H9 (cell line): ENCODE measurements at regions not wholly inside any gene's neighbourhood (a gene's known extent, or its start where the extent isn't known, plus 50 kb on each side); places are given as distances from the start of the nearest gene placed in this dataset.

ENCODE experiments used
- DNase-seq: peaks from one replicate; pipeline ENCODE4 v3.0.0-alpha.2; 2017
- H2AFZ ChIP-seq: one replicate; pipeline ENCODE4 v1.6.1; 2013; ENCODE audit warnings: mild to moderate bottlenecking, low read length, control low read depth, moderate library complexity
- H2AK5ac ChIP-seq: 2 replicates; pipeline ENCODE4 v1.6.1; 2013; ENCODE audit warnings: low read length, control low read depth, mixed read lengths; ENCODE audit not compliant: insufficient read length
- H2BK120ac ChIP-seq: one replicate; pipeline ENCODE4 v1.6.1; 2013; ENCODE audit warnings: low read depth, mild to moderate bottlenecking, low read length, control low read depth, inconsistent platforms; ENCODE audit not compliant: poor library complexity, severe bottlenecking
- H2BK12ac ChIP-seq: 2 replicates; pipeline ENCODE4 v1.6.1; 2013; ENCODE audit warnings: low read length, control low read depth, mixed read lengths, low read depth; ENCODE audit not compliant: insufficient read length
- H2BK15ac ChIP-seq: 2 replicates; pipeline ENCODE4 v1.6.1; 2013; ENCODE audit warnings: low read depth, low read length, control low read depth
- H2BK20ac ChIP-seq: one replicate; pipeline ENCODE4 v1.6.1; 2013; ENCODE audit warnings: low read depth, mild to moderate bottlenecking, low read length, control low read depth, inconsistent platforms; ENCODE audit not compliant: poor library complexity, severe bottlenecking
- H2BK5ac ChIP-seq: 2 replicates; pipeline ENCODE4 v1.6.1; 2013; ENCODE audit warnings: low read length, control low read depth, mixed read lengths; ENCODE audit not compliant: insufficient read length
- H3K14ac ChIP-seq: 2 replicates; pipeline ENCODE4 v1.6.1; 2013; ENCODE audit warnings: low read length, control low read depth; ENCODE audit not compliant: insufficient read depth
- H3K18ac ChIP-seq: 2 replicates; pipeline ENCODE4 v1.6.1; 2013; ENCODE audit warnings: low read depth, mild to moderate bottlenecking, mixed read lengths, low read length, control low read depth; ENCODE audit not compliant: insufficient read length
- H3K23ac ChIP-seq: 2 replicates; pipeline ENCODE4 v1.6.1; 2013; ENCODE audit warnings: low read length, control low read depth, mixed read lengths, low read depth; ENCODE audit not compliant: insufficient read length
- H3K23me2 ChIP-seq: 2 replicates; pipeline ENCODE4 v1.6.1; 2013; ENCODE audit warnings: low read depth, mild to moderate bottlenecking, mixed read lengths, low read length, control low read depth; ENCODE audit not compliant: insufficient read length, poor library complexity, severe bottlenecking
- H3K27ac ChIP-seq: 2 replicates; pipeline ENCODE4 v1.5.1; 2013; ENCODE audit warnings: low read length, control low read depth, mixed read lengths, low read depth; ENCODE audit not compliant: insufficient read length
- H3K27me3 ChIP-seq: 2 replicates; pipeline ENCODE4 v1.6.1; 2013; ENCODE audit warnings: low read length, control low read depth, inconsistent platforms; ENCODE audit not compliant: insufficient read depth
- H3K4ac ChIP-seq: 2 replicates; pipeline ENCODE4 v1.6.1; 2013; ENCODE audit warnings: low read depth, mild to moderate bottlenecking, control low read depth, inconsistent platforms, low read length, moderate library complexity
- H3K4me1 ChIP-seq: 2 replicates; pipeline ENCODE4 v1.6.1; 2013; ENCODE audit warnings: low read length, control low read depth, inconsistent platforms; ENCODE audit not compliant: insufficient read depth
- H3K4me2 ChIP-seq: 2 replicates; pipeline ENCODE4 v1.6.1; 2013; ENCODE audit warnings: low read length, control low read depth, mixed read lengths; ENCODE audit not compliant: insufficient read length, insufficient read depth
- H3K56ac ChIP-seq: 2 replicates; pipeline ENCODE4 v1.6.1; 2013; ENCODE audit warnings: low read depth, mild to moderate bottlenecking, mixed read lengths, low read length, control low read depth; ENCODE audit not compliant: insufficient read length
- H3K79me1 ChIP-seq: 2 replicates; pipeline ENCODE4 v1.6.1; 2013; ENCODE audit warnings: low read depth, mild to moderate bottlenecking, moderate library complexity, low read length, control low read depth, inconsistent platforms; ENCODE audit not compliant: insufficient read depth, poor library complexity, severe bottlenecking
- H3K79me2 ChIP-seq: 2 replicates; pipeline ENCODE4 v1.6.1; 2013; ENCODE audit warnings: low read length, control low read depth, inconsistent platforms; ENCODE audit not compliant: insufficient read depth
- H3K9ac ChIP-seq: 2 replicates; pipeline ENCODE4 v1.6.1; 2013; ENCODE audit warnings: low read length, control low read depth, mixed read lengths; ENCODE audit not compliant: insufficient read length; ENCODE audit errors: extremely low read depth
- H3K9me3 ChIP-seq: one replicate; pipeline ENCODE4 v1.6.1; 2013; ENCODE audit warnings: low read depth, low read length, inconsistent platforms; ENCODE audit not compliant: control insufficient read depth
- H3T11ph ChIP-seq: one replicate; pipeline ENCODE4 v1.6.1; 2013; ENCODE audit warnings: mild to moderate bottlenecking, low read length, control low read depth, inconsistent platforms
- H4K20me1 ChIP-seq: one replicate; pipeline ENCODE4 v1.6.1; 2013; ENCODE audit not compliant: control insufficient read depth, insufficient read length, insufficient read depth
- H4K5ac ChIP-seq: 2 replicates; pipeline ENCODE4 v1.6.1; 2013; ENCODE audit warnings: low read depth, mild to moderate bottlenecking, mixed read lengths, low read length, control low read depth; ENCODE audit not compliant: insufficient read length
- H4K8ac ChIP-seq: replicated peaks from 2 replicates; pipeline ENCODE4 v1.6.1; 2013; ENCODE audit warnings: low read length, control low read depth, mixed read lengths, low read depth; ENCODE audit not compliant: insufficient read length
- H4K91ac ChIP-seq: 2 replicates; pipeline ENCODE4 v1.6.1; 2013; ENCODE audit warnings: low read depth, mild to moderate bottlenecking, moderate library complexity, mixed read lengths, low read length, control low read depth; ENCODE audit not compliant: insufficient read length
- H3K27ac Mint-ChIP-seq, 3 experiments: 2 replicates in 2 of 3; 3 replicates in 1 of 3; pipeline ENCODE4 v1.8.0; 2020 to 2021; ENCODE audit warnings: mixed read lengths in 3 of 3, mild to moderate bottlenecking in 1 of 3, moderate library complexity in 1 of 3
- H3K27me3 Mint-ChIP-seq: 2 replicates; pipeline ENCODE4 v1.8.0; 2021; ENCODE audit warnings: low read depth, mild to moderate bottlenecking, moderate library complexity, mixed read lengths
- H3K36me3 Mint-ChIP-seq, 3 experiments: 2 replicates in 2 of 3; 3 replicates in 1 of 3; pipeline ENCODE4 v1.8.0; 2020 to 2021; ENCODE audit warnings: low read depth in 3 of 3, mixed read lengths in 3 of 3; ENCODE audit not compliant: insufficient read depth in 1 of 3
- H3K4me1 Mint-ChIP-seq, 2 experiments: 2 replicates each; pipeline ENCODE4 v1.8.0; 2020; ENCODE audit warnings: mixed read lengths in 2 of 2
- H3K4me3 Mint-ChIP-seq, 2 experiments: 2 replicates in 1 of 2; 3 replicates in 1 of 2; pipeline ENCODE4 v1.8.0; 2020 to 2021; ENCODE audit warnings: mild to moderate bottlenecking in 2 of 2, mixed read lengths in 2 of 2, moderate library complexity in 1 of 2
- H3K9me3 Mint-ChIP-seq, 2 experiments: 2 replicates in 1 of 2; 3 replicates in 1 of 2; pipeline ENCODE4 v1.8.0; 2020; ENCODE audit warnings: mild to moderate bottlenecking in 2 of 2, mixed read lengths in 2 of 2, moderate library complexity in 1 of 2
- CTCF ChIP-seq: fragments of 200-600 bp; sonication (generic); conservative IDR thresholded peaks from 3 replicates; pipeline ENCODE4 v1.8.0; 2021; ENCODE audit warnings: antibody characterized with exemption, mild to moderate bottlenecking
- WGBS: extraction: QIAGEN DNeasy Blood & Tissue Kit; methylation state at CpG from one replicate; pipeline ENCODE4 v1.1.7; 2013; ENCODE audit warnings: missing lambda C conversion rate, low lambda C conversion rate, mixed read lengths; ENCODE audit not compliant: insufficient read length; ENCODE audit errors: extremely low coverage; 5-methylcytosine and 5-hydroxymethylcytosine counted together

GRCh38 chr3:159273070-159273469 is 471.2 kb downstream of the MFSD1 start:
- H3K14ac ChIP-seq: no peak overlapping the region
- H4K8ac ChIP-seq: no peak overlapping the region
- no peaks in the 10 kb centered on the region for H3K23me2 ChIP-seq
- no peaks in the 10 kb centered on the region for H3K9me3 Mint-ChIP-seq
- no peak overlapping the region for H4K5ac ChIP-seq
- TF ChIP-seq CTCF: no peak
- H3K23ac ChIP-seq: no peak overlapping the region
- no peaks in the 10 kb centered on the region for H3K27me3 ChIP-seq
- H4K20me1 ChIP-seq: no peaks in the 10 kb centered on the region
- no peaks in the 10 kb centered on the region for H3K4me1 Mint-ChIP-seq
- no peak overlapping the region for H4K91ac ChIP-seq
- no peak overlapping the region for H2BK12ac ChIP-seq
- no peak overlapping the region for H3K27ac ChIP-seq
- H2AFZ ChIP-seq: no peak overlapping the region
- WGBS: no CpG with 5 or more reads among the region's 5 CpGs
- no peak overlapping the region for H3K4me3 Mint-ChIP-seq
- no peaks in the 10 kb centered on the region for H3K4me1 ChIP-seq
- no peak for DNase-seq
- H3K27ac Mint-ChIP-seq: no peak overlapping the region
- H3K4ac ChIP-seq: no peak overlapping the region
- H3T11ph ChIP-seq: no peak overlapping the region
- H3K4me2 ChIP-seq: no peak overlapping the region
- no peak overlapping the region for H3K18ac ChIP-seq
- H3K56ac ChIP-seq: no peak overlapping the region
- H2BK5ac ChIP-seq: no peak overlapping the region
- H3K9me3 ChIP-seq: no peaks in the 10 kb centered on the region
- no peaks in the 10 kb centered on the region for H3K36me3 Mint-ChIP-seq
- H2BK15ac ChIP-seq: no peak overlapping the region
- no peak overlapping the region for H2BK20ac ChIP-seq
- no peaks in the 10 kb centered on the region for H3K79me2 ChIP-seq
- no peaks in the 10 kb centered on the region for H3K79me1 ChIP-seq
- no peak overlapping the region for H3K9ac ChIP-seq
- H3K27me3 Mint-ChIP-seq: peaks cover 9% of the 10 kb centered on the region
- H2AK5ac ChIP-seq: no peak overlapping the region
- H2BK120ac ChIP-seq: no peak overlapping the region
